LoVo (cell line): ENCODE measurements at regions not wholly inside any gene's neighbourhood (a gene's known extent, or its start where the extent isn't known, plus 50 kb on each side); places are given as distances from the start of the nearest gene placed in this dataset.

Experiments
- DNase-seq: peaks from one replicate; pipeline ENCODE4 v3.0.0-alpha.2; 2016; ENCODE audit warnings: low spot score

GRCh38 chr20:51217347-51218045, 194.6 kb upstream of the KCNG1 start:
- DNase-seq = no peak

- DNase-seq = no peak
These were observed 193.9 kb upstream of the KCNG1 start for GRCh38 chr20:51216850-51217249.

GRCh38 chr20:51212816-51213215, 189.9 kb upstream of the KCNG1 start:
- no peak for DNase-seq

GRCh38 chr20:51211191-51211590, 188.3 kb upstream of the KCNG1 start:
- no peak for DNase-seq

- DNase-seq = no peak
These were observed 187.2 kb upstream of the KCNG1 start for GRCh38 chr20:51210084-51210483.

GRCh38 chr20:51208162-51208561, 185.3 kb upstream of the KCNG1 start:
- no peak for DNase-seq

- no peak for DNase-seq
These were observed 183.2 kb upstream of the KCNG1 start for GRCh38 chr20:51206032-51206662.

- DNase-seq = no peak
These were observed 181.9 kb upstream of the KCNG1 start for GRCh38 chr20:51204794-51205193.

- DNase-seq = no peak
These were observed 181.3 kb upstream of the KCNG1 start for GRCh38 chr20:51204051-51204715.

GRCh38 chr20:51202304-51202703, 179.4 kb upstream of the KCNG1 start:
- DNase-seq = no peak

- DNase-seq = no peak
These were observed 177.0 kb upstream of the KCNG1 start for GRCh38 chr20:51199920-51200319.

- DNase-seq = no peak
These were observed 176.1 kb upstream of the KCNG1 start for GRCh38 chr20:51198876-51199523.

GRCh38 chr20:51198238-51198637, 175.3 kb upstream of the KCNG1 start:
- no peak for DNase-seq

GRCh38 chr20:51196991-51197651, 174.2 kb upstream of the KCNG1 start:
- no peak for DNase-seq

- no peak for DNase-seq
These were observed 173.1 kb upstream of the KCNG1 start for GRCh38 chr20:51195990-51196389.

- DNase-seq = no peak
These were observed 172.6 kb upstream of the KCNG1 start for GRCh38 chr20:51195419-51195901.

- no peak for DNase-seq
These were observed 170.3 kb upstream of the KCNG1 start for GRCh38 chr20:51193066-51193772.

GRCh38 chr20:51190783-51191180, 167.9 kb upstream of the KCNG1 start:
- DNase-seq = no peak

GRCh38 chr20:51189814-51190782, 167.2 kb upstream of the KCNG1 start:
- no peak for DNase-seq

GRCh38 chr20:51188941-51189340, 166.0 kb upstream of the KCNG1 start:
- no peak for DNase-seq
